PC-9 (cell line): ENCODE measurements at regions not wholly inside any gene's neighbourhood (a gene's known extent, or its start where the extent isn't known, plus 50 kb on each side); places are given as distances from the start of the nearest gene placed in this dataset.

Experiments
- CTCF ChIP-seq: fragments of 200-600 bp; sonication (generic); conservative IDR thresholded peaks from 2 replicates; pipeline ENCODE4 v1.6.1; 2017; ENCODE audit warnings: mixed run types, antibody characterized with exemption, mild to moderate bottlenecking, moderate library complexity
- EZH2 ChIP-seq: fragments of 200-600 bp; sonication (generic); IDR thresholded peaks from 2 replicates; pipeline ENCODE4 v1.8.0; 2017; ENCODE audit warnings: antibody characterized with exemption, low read depth

GRCh38 chr13:80656512-80656904, 315.6 kb upstream of the SPRY2 start:
- no peak for TF ChIP-seq CTCF
- no peak for TF ChIP-seq EZH2
